NCI-H1436 (cell line): ENCODE measurements at regions not wholly inside any gene's neighbourhood (a gene's known extent, or its start where the extent isn't known, plus 50 kb on each side); places are given as distances from the start of the nearest gene placed in this dataset.
"Not testable (repeated sequence)": the region's sequence is repeated elsewhere in the genome, so short reads cannot be mapped to it uniquely, and the experiment has no call there.

Source experiments
- DNase-seq: peaks from one replicate; lab custom pipeline; 2025; lab: John Stamatoyannopoulos, UW

GRCh38 chr4:23022032-23022431 is 329.3 kb downstream of the GBA3 start:
- no peak for DNase-seq

- no peak for DNase-seq
Measured at GRCh38 chr4:23021040-23021439, 328.3 kb downstream of the GBA3 start.

- not testable (repeated sequence) for DNase-seq
Measured at GRCh38 chr4:23020399-23020798, 327.7 kb downstream of the GBA3 start.

DNA sequence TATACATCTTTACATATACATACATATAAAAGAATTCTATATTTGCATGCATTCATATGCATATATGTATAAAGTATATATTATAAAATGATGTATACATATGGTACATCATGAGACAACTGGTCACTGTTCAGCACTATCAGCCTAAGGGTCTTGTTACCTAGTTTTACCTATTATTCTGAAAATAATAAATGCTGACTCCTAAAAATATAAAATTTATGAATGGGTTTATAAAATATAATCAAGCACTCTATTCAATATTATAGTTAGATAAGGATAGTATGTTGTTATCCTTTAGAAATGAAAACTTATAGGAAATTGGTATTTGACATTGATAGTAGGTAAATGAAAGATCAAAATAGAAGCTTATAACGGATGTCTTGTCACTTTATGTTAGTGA is 324.2 kb downstream of the GBA3 start:
- DNase-seq, result no peak

DNA sequence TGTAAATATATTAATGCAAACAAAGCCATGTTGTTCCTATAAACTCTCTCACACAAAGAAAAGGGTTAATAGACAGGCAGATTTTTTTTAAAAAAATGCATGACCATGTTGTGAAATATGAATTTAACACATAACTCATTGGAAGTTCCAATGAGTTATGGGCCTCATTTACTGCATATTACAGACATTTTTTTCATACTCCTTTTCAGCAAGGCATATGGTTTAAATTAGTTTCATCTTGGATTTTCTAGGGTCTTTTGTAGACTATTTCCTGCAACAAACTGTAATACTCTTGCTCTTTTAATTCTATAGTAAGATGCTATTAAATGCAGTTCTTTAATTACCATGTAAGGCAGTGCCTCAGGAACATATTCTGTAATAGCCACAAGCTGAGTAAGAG is 323.1 kb downstream of the GBA3 start:
- DNase-seq, result no peak

DNA sequence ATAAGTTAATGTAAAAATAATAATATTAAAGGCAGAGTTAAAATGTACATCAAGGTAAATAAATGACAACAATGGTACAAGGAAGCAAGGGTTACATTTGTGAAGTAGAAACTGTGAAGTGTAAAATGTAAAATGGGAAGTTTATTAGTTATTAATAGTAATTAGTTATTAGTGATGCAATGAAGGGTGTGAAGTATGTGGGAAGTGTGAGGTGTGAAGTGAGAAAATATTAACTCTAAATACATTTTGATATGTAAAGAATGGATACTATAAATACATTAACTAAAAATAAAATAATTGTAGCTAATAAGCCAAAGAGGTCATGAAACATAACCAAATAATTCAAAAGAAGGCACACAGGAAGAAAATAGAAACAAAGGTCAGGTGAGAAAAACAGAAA is 316.4 kb downstream of the GBA3 start:
- DNase-seq, result no peak

GRCh38 chr4:23006756-23007155 is 314.0 kb downstream of the GBA3 start:
- no peak for DNase-seq

DNA sequence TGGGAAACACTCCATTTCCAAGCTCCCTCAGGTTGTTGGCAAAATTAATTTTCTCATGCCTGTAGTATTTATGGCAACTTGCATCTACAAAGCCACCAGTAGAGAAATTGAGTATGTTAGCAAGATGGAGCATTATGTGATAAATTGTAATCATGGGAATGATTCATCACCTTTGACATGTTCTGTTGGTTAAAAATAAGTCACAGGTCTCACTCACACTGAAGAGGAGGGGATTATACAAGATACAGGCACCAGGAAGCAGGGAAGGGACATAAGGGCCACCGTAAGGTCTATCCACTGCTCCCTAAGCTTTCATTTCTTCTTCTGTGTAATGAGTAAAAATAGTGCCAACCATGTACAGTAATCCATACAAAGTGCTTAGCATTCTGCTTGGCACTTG is 313.0 kb downstream of the GBA3 start:
- DNase-seq, result no peak

- no peak for DNase-seq
Measured at GRCh38 chr4:23001478-23001877, 308.7 kb downstream of the GBA3 start.

DNA sequence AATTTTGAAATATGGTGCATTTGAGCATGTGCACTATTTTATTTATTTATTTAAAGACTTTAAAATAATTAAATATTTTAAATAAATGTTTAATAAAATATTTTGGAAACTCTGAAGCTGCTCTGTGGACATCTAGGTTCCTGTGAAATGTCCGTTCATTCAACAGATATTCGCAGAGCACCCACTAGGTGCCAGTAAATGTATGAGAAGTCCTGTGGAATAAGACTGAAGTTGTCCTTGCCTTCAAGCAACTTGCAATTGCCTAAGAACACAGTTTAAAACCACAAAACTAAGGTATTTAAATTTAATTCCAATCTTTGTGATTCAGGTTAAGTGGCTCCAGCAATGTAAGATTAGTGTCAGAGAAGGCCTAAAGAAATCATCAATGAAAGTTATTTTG is 306.7 kb downstream of the GBA3 start:
- DNase-seq, result no peak

GRCh38 chr4:22997358-22998224 is 304.9 kb downstream of the GBA3 start:
- DNase-seq, result no peak

DNA sequence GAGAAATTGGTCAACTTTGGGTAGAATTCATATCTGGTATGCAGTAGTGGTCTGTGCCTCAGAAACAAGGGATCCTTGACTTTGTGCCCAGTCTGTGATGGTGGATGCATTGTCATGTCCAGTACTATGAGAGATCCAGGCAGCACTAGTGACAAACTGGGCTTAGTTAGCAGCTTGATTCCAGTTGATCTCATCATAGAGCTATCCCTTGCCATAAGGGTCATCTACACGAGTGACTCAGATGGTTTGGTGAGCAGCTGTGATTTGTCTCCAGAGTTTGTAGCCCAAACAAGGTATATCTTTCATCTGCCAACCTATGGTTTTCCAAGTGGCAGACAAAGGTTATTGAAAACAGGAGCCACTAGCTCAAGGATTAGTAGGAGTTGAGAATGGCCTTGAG is 298.8 kb downstream of the GBA3 start:
- no peak for DNase-seq

DNA sequence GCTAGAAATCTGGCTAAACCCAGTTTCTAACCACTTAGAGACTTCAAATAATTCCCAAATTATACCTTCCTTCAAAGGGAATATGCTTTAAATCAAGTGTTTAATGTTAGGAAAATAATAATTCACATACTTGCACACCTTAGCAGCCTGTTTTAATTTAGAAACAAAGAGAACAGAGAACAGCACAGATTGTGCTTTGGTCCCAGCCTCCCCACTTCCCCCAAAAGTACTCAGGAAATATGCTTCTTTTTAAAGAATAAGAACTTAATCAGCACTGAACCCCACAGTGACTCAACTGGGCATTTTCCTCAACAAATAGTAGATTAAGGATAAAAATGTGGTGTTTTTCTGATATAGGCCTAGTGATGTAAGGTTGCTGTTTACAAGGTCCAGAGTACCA is 295.8 kb downstream of the GBA3 start:
- DNase-seq, result no peak

GRCh38 chr4:22987870-22988269 is 295.1 kb downstream of the GBA3 start:
- DNase-seq, result no peak

DNA sequence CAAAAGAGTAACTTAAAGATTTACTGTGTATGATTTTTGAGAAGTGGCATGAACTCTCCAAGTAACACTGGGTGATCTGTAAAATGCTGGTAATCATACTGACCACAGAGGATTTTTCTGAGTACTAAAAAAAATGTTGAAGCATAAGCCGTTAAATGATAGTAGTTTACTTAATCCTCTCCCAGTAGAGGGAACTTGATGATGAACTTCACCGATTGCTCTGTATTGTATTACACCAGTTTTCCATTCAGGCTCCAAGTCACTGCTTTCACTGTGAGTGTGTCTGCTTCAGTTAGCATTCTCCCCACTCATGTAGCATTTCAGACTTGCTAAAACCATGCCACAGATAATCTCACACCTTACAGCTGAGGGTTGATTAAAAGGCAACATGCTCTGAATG is 294.1 kb downstream of the GBA3 start:
- DNase-seq, result no peak

- DNase-seq, result no peak
Measured at GRCh38 chr4:22986262-22986661, 293.5 kb downstream of the GBA3 start.

- DNase-seq, result no peak
Measured at GRCh38 chr4:22984390-22984789, 291.7 kb downstream of the GBA3 start.

- DNase-seq, result no peak
Measured at GRCh38 chr4:22978656-22979055, 285.9 kb downstream of the GBA3 start.

DNA sequence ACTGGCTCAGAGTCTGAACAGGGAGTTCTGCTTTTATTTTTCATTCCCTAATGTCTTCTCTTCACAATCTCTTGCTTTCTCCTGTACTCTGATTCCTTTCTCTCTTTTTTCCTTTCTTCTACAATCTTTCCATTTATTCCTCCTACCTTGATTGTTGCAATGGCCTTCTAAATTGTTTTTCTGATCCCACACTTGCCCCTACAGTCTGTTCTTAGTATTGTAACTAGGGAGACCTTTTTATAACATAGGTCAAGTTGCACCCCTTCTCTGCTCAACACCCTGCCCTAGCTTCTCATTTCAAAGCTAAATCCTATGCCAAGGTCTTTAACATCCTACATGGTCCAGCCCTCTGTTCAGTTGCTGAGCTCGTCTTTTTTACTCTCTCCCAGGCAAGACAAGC is 277.9 kb downstream of the GBA3 start:
- no peak for DNase-seq

- no peak for DNase-seq
Measured at GRCh38 chr4:22969287-22969896, 276.7 kb downstream of the GBA3 start.

GRCh38 chr4:22962295-22962694 is 269.6 kb downstream of the GBA3 start:
- DNase-seq, result no peak

- DNase-seq, result no peak
Measured at GRCh38 chr4:22959483-22959882, 266.7 kb downstream of the GBA3 start.

- no peak for DNase-seq
Measured at GRCh38 chr4:22957774-22958309, 265.1 kb downstream of the GBA3 start.
